H1 (cell line): ENCODE measurements at regions not wholly inside any gene's neighbourhood (a gene's known extent, or its start where the extent isn't known, plus 50 kb on each side); places are given as distances from the start of the nearest gene placed in this dataset.

Source experiments
- EGR1 ChIP-seq: IDR thresholded peaks from 2 replicates; pipeline ENCODE4 v1.6.1; 2011; ENCODE audit warnings: low read depth, low read length, borderline replicate concordance
- HDAC6 ChIP-seq: IDR thresholded peaks from one replicate; pipeline ENCODE4 v1.7.1; 2012; ENCODE audit warnings: low read depth, mild to moderate bottlenecking, inconsistent platforms, low read length, moderate library complexity

DNA sequence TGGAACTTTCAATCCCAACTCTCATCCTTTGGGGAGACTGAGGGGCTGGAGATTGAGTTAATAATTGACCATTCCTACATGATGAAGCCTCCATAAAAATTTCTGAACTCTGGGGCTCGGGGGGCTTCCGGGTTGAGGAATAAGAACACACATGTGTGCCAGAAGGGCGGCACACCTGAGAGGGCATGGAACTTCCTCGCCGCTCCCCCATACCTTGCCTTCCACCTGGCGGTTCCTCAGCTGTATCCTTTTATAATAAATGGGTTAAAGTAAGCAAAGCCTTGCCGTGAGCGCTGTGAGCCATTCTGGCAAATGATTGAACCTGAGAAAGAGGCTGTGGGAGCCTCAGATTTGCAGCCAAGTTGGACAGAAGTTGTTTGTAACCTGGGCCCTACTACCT is 164.8 kb downstream of the LY86 start (continued):
- no peak for TF ChIP-seq HDAC6
- TF ChIP-seq EGR1 = no peak
